Neural progenitor cell (in vitro differentiated cells): ENCODE measurements at regions not wholly inside any gene's neighbourhood (a gene's known extent, or its start where the extent isn't known, plus 50 kb on each side); places are given as distances from the start of the nearest gene placed in this dataset.

Source experiments
- CTCF ChIP-seq: fragments of 200-600 bp; sonication (generic); IDR thresholded peaks from 2 replicates; pipeline ENCODE4 v1.5.1; 2017; ENCODE audit warnings: antibody characterized with exemption, mild to moderate bottlenecking
- EZH2 ChIP-seq: fragments of 200-600 bp; sonication (generic); IDR thresholded peaks from 2 replicates; pipeline ENCODE4 v1.6.1; 2017; ENCODE audit warnings: antibody characterized with exemption, mild to moderate bottlenecking, moderate library complexity

- no peak for TF ChIP-seq CTCF
- TF ChIP-seq EZH2: no peak
Observed at GRCh38 chr1:75035536-75035935, 98.7 kb upstream of the LHX8 start.
